ENCODE measurements at regions not wholly inside any gene's neighbourhood (a gene's known extent, or its start where the extent isn't known, plus 50 kb on each side); places are given as distances from the start of the nearest gene placed in this dataset.

DNA sequence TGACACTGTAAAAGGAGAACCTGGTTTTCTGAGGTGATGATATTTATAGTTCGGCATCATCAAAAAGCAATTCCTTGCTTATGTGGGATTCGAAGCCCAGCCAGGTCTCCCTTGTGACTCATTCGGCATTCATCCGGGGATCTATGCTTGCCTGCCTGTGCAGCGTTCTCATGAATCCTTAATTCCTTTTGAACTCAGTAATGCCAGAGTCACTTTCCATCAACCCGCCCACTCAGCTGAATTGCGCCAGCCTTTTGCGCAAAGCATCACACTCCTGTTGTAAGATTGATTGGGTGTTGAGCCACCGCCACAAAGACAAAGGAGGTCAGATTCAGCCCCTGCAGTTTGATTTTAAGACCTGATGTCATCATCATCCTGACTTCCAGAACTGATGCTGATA, 128.6 kb downstream of the SLC17A6 start:
- H3K9ac ChIP-seq (ENCODE audit: insufficient read length, low read depth) = no peak overlapping the region
- TF ChIP-seq YY1 (IDR thresholded peaks at IDR 0.05; ENCODE audit: insufficient read depth, insufficient read length) = no peak
- TF ChIP-seq SUZ12 (IDR thresholded peaks at IDR 0.05; ENCODE audit: extremely low read depth, insufficient read depth, insufficient read length) = no peak
- TF ChIP-seq ZNF274 (IDR thresholded peaks at IDR 0.05; ENCODE audit: low read depth, low read length) = no peak
- no peaks in the 10 kb centered on the region for H3K4me1 ChIP-seq (ENCODE audit: insufficient read depth, insufficient read length)
- no peaks in the 10 kb centered on the region for H3K27me3 ChIP-seq (ENCODE audit: insufficient read depth, insufficient read length)
- H3K9me3 ChIP-seq (ENCODE audit: insufficient read depth, low read length) = no peaks in the 10 kb centered on the region
- H3K4me3 ChIP-seq (ENCODE audit: insufficient read length, low read depth) = no peak overlapping the region
- DNase-seq (ENCODE audit: low read depth, low spot score) = no peak
- H3K36me3 ChIP-seq (ENCODE audit: insufficient read depth, insufficient read length, low read length) = no peaks in the 10 kb centered on the region

DNA sequence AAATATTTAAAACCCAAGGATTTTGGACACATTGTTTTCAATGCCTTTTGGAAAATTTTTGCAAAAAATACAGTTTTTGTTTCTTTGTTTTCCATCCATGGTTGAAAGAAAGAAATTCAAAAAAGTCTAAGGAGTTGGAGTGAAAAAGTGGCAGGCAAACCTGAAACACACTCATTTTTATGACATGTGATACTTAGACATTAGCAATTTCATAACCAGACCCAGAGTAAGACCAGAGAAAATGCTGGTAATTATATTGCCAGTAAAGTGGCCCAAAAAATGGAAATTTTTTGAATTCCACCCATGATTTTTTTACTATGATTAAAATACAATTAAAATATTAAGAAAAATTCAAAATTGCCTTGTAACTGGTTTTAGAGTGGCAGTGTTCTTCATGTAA, 128.2 kb downstream of the SLC17A6 start:
- H3K36me3 ChIP-seq (ENCODE audit: insufficient read depth, insufficient read length, low read length) = no peaks in the 10 kb centered on the region
- no peaks in the 10 kb centered on the region for H3K27me3 ChIP-seq (ENCODE audit: insufficient read depth, insufficient read length)
- no peak overlapping the region for H3K4me3 ChIP-seq (ENCODE audit: insufficient read length, low read depth)
- no peak overlapping the region for H3K9ac ChIP-seq (ENCODE audit: insufficient read length, low read depth)
- TF ChIP-seq SUZ12 (IDR thresholded peaks at IDR 0.05; ENCODE audit: extremely low read depth, insufficient read depth, insufficient read length) (no peak), ZNF274 (IDR thresholded peaks at IDR 0.05; ENCODE audit: low read depth, low read length) (no peak), YY1 (IDR thresholded peaks at IDR 0.05; ENCODE audit: insufficient read depth, insufficient read length) (no peak)
- H3K9me3 ChIP-seq (ENCODE audit: insufficient read depth, low read length) = no peaks in the 10 kb centered on the region
- H3K4me1 ChIP-seq (ENCODE audit: insufficient read depth, insufficient read length) = no peaks in the 10 kb centered on the region
- DNase-seq (ENCODE audit: low read depth, low spot score) = no peak

DNA sequence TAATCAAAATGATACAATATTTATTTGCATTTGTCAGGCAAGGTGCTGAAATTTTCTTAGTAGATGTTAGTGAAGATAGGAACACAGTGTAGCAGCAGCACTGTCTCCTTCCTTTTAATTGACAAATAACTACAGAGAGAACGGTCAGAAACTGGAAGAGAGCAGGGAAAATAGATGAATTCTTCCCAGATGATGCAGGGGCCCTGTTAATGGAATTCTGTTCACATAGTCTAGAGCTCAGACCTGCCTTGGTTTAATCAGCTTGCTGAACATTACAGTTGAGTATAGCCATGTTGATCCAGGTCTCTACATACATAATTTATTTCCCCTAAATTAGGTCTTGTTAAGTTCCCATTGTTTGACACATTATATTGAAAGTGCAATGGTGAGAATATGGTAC, 127.4 kb downstream of the SLC17A6 start:
- no peaks in the 10 kb centered on the region for H3K9me3 ChIP-seq (ENCODE audit: insufficient read depth, low read length)
- no peaks in the 10 kb centered on the region for H3K36me3 ChIP-seq (ENCODE audit: insufficient read depth, insufficient read length, low read length)
- H3K9ac ChIP-seq (ENCODE audit: insufficient read length, low read depth) = no peak overlapping the region
- no peak for TF ChIP-seq SUZ12 (IDR thresholded peaks at IDR 0.05; ENCODE audit: extremely low read depth, insufficient read depth, insufficient read length)
- no peak for TF ChIP-seq YY1 (IDR thresholded peaks at IDR 0.05; ENCODE audit: insufficient read depth, insufficient read length)
- no peak for TF ChIP-seq ZNF274 (IDR thresholded peaks at IDR 0.05; ENCODE audit: low read depth, low read length)
- no peaks in the 10 kb centered on the region for H3K27me3 ChIP-seq (ENCODE audit: insufficient read depth, insufficient read length)
- H3K4me1 ChIP-seq (ENCODE audit: insufficient read depth, insufficient read length) = no peaks in the 10 kb centered on the region
- H3K4me3 ChIP-seq (ENCODE audit: insufficient read length, low read depth) = no peak overlapping the region
- DNase-seq (ENCODE audit: low read depth, low spot score) = no peak

DNA sequence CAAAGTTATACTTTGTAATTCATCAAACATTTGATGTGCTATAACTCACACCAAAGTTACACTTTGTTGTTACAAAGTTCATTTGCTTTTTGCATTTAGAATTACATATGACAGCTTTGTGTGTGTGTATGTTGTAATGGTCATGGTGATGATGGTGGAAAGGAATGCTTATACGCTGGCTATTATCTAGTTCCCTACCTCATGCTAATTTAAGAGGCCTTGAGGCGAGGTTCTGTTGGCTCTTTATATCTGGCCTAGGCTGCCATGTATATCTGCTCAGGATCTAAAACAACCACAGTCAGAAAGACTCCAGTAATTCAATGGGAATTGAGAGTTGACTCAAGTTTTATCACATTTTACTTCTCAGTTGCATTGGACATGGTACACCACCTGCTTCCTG, 123.4 kb downstream of the SLC17A6 start:
- no peak overlapping the region for H3K9ac ChIP-seq (ENCODE audit: insufficient read length, low read depth)
- H3K4me1 ChIP-seq (ENCODE audit: insufficient read depth, insufficient read length) = no peaks in the 10 kb centered on the region
- H3K27me3 ChIP-seq (ENCODE audit: insufficient read depth, insufficient read length) = no peaks in the 10 kb centered on the region
- no peak overlapping the region for H3K4me3 ChIP-seq (ENCODE audit: insufficient read length, low read depth)
- H3K36me3 ChIP-seq (ENCODE audit: insufficient read depth, insufficient read length, low read length) = no peaks in the 10 kb centered on the region
- TF ChIP-seq YY1 (IDR thresholded peaks at IDR 0.05; ENCODE audit: insufficient read depth, insufficient read length) (no peak), SUZ12 (IDR thresholded peaks at IDR 0.05; ENCODE audit: extremely low read depth, insufficient read depth, insufficient read length) (no peak), ZNF274 (IDR thresholded peaks at IDR 0.05; ENCODE audit: low read depth, low read length) (no peak)
- no peaks in the 10 kb centered on the region for H3K9me3 ChIP-seq (ENCODE audit: insufficient read depth, low read length)
- DNase-seq (ENCODE audit: low read depth, low spot score) = no peak

DNA sequence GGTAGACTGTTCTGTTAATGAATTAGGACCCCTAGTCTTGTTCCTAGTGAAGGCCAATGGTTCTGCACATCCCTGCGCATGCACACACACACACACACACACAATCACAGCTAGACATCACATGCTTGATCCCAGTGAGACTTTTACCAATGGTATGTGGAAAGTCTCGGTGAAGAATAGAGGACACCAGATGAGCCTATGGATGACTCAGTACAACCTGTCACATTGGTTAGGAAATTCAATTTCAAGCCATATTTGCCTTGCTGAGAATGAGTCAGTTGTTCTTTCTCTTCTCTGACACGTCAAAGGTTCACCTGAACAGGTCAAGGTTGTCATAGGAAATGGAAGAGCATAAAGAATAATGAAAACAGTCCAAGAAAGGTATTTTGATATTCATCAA, 122.0 kb downstream of the SLC17A6 start:
- Histone ChIP-seq H3K4me1 (ENCODE audit: insufficient read depth, insufficient read length) (no peaks in the 10 kb centered on the region), H3K9me3 (ENCODE audit: insufficient read depth, low read length) (no peaks in the 10 kb centered on the region), H3K4me3 (ENCODE audit: insufficient read length, low read depth) (no peak overlapping the region), H3K27me3 (ENCODE audit: insufficient read depth, insufficient read length) (no peaks in the 10 kb centered on the region), H3K36me3 (ENCODE audit: insufficient read depth, insufficient read length, low read length) (no peaks in the 10 kb centered on the region), H3K9ac (ENCODE audit: insufficient read length, low read depth) (no peak overlapping the region)
- no peak for TF ChIP-seq ZNF274 (IDR thresholded peaks at IDR 0.05; ENCODE audit: low read depth, low read length)
- no peak for TF ChIP-seq YY1 (IDR thresholded peaks at IDR 0.05; ENCODE audit: insufficient read depth, insufficient read length)
- TF ChIP-seq SUZ12 (IDR thresholded peaks at IDR 0.05; ENCODE audit: extremely low read depth, insufficient read depth, insufficient read length) = no peak
- DNase-seq (ENCODE audit: low read depth, low spot score) = no peak

DNA sequence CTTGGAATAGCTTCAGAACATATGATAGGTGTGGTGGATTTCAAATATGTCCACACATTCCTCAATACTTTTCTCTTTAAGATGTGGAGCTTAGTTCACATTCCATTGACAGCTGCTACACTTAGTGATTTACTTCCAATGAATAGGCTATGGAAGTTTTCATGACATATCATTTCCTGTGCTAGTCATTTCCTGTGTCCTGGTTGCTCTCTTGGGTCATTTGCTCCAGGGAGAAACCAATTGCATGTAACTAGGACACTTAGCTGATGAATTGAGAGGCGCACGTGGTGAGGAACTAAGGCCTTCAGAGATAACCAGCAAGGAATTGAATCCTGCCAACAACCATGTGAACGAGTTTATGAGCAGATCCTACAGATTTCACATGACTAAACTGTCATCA, 120.9 kb downstream of the SLC17A6 start:
- no peak overlapping the region for H3K9ac ChIP-seq (ENCODE audit: insufficient read length, low read depth)
- no peak overlapping the region for H3K4me3 ChIP-seq (ENCODE audit: insufficient read length, low read depth)
- H3K9me3 ChIP-seq (ENCODE audit: insufficient read depth, low read length) = no peaks in the 10 kb centered on the region
- DNase-seq (ENCODE audit: low read depth, low spot score) = no peak
- H3K36me3 ChIP-seq (ENCODE audit: insufficient read depth, insufficient read length, low read length) = no peaks in the 10 kb centered on the region
- no peaks in the 10 kb centered on the region for H3K4me1 ChIP-seq (ENCODE audit: insufficient read depth, insufficient read length)
- TF ChIP-seq ZNF274 (IDR thresholded peaks at IDR 0.05; ENCODE audit: low read depth, low read length) (no peak), YY1 (IDR thresholded peaks at IDR 0.05; ENCODE audit: insufficient read depth, insufficient read length) (no peak), SUZ12 (IDR thresholded peaks at IDR 0.05; ENCODE audit: extremely low read depth, insufficient read depth, insufficient read length) (no peak)
- no peaks in the 10 kb centered on the region for H3K27me3 ChIP-seq (ENCODE audit: insufficient read depth, insufficient read length)

DNA sequence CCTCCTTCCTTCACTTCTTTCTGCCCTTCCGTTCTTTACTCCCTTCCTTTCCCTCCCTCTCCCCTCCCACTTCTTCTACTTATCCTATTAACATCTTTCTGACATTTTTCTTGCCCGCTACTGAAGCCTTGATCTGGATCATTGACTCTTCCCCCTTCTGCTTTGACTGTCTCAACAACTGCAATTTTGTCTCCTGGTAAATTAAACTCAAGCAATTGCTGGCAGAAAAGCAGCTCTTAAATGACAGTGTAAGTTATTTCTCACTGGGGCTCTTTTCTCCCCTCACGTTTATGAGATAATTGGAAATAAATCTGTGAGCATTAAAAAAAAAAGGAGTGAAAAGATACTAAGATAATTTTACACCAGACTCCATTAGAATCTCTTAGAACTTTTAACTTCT, 120.0 kb downstream of the SLC17A6 start:
- no peaks in the 10 kb centered on the region for H3K4me1 ChIP-seq (ENCODE audit: insufficient read depth, insufficient read length)
- H3K36me3 ChIP-seq (ENCODE audit: insufficient read depth, insufficient read length, low read length) = no peaks in the 10 kb centered on the region
- no peak for DNase-seq (ENCODE audit: low read depth, low spot score)
- H3K4me3 ChIP-seq (ENCODE audit: insufficient read length, low read depth) = no peak overlapping the region
- no peak overlapping the region for H3K9ac ChIP-seq (ENCODE audit: insufficient read length, low read depth)
- no peak for TF ChIP-seq ZNF274 (IDR thresholded peaks at IDR 0.05; ENCODE audit: low read depth, low read length)
- no peak for TF ChIP-seq YY1 (IDR thresholded peaks at IDR 0.05; ENCODE audit: insufficient read depth, insufficient read length)
- TF ChIP-seq SUZ12 (IDR thresholded peaks at IDR 0.05; ENCODE audit: extremely low read depth, insufficient read depth, insufficient read length) = no peak
- no peaks in the 10 kb centered on the region for H3K27me3 ChIP-seq (ENCODE audit: insufficient read depth, insufficient read length)
- no peaks in the 10 kb centered on the region for H3K9me3 ChIP-seq (ENCODE audit: insufficient read depth, low read length)
